ENCODE measurements at regions not wholly inside any gene's neighbourhood (a gene's known extent, or its start where the extent isn't known, plus 50 kb on each side); places are given as distances from the start of the nearest gene placed in this dataset.

- no peak for TF ChIP-seq POLR2A (IDR thresholded peaks at IDR 0.05)
- TF ChIP-seq, protein P1, sequence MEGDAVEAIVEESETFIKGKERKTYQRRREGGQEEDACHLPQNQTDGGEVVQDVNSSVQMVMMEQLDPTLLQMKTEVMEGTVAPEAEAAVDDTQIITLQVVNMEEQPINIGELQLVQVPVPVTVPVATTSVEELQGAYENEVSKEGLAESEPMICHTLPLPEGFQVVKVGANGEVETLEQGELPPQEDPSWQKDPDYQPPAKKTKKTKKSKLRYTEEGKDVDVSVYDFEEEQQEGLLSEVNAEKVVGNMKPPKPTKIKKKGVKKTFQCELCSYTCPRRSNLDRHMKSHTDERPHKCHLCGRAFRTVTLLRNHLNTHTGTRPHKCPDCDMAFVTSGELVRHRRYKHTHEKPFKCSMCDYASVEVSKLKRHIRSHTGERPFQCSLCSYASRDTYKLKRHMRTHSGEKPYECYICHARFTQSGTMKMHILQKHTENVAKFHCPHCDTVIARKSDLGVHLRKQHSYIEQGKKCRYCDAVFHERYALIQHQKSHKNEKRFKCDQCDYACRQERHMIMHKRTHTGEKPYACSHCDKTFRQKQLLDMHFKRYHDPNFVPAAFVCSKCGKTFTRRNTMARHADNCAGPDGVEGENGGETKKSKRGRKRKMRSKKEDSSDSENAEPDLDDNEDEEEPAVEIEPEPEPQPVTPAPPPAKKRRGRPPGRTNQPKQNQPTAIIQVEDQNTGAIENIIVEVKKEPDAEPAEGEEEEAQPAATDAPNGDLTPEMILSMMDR (IDR thresholded peaks at IDR 0.05), result no peak
Observed at GRCh38 chr6:159416891-159417560, 247.8 kb downstream of the FNDC1 start.
